ENCODE measurements at regions not wholly inside any gene's neighbourhood (a gene's known extent, or its start where the extent isn't known, plus 50 kb on each side); places are given as distances from the start of the nearest gene placed in this dataset.

GRCh38 chr14:29321646-29322045, 555.1 kb downstream of the FOXG1 start:
- no peak for TF ChIP-seq RNF219 (CRISPR knock-in tag; IDR thresholded peaks at IDR 0.05)
- TF ChIP-seq EZH2 (IDR thresholded peaks at IDR 0.05; ENCODE audit: borderline replicate concordance, low read depth, low read length): no peak
- no peak for TF ChIP-seq CEBPZ (IDR thresholded peaks at IDR 0.05; ENCODE audit: borderline replicate concordance, low read depth, low read length)
- no peak for TF ChIP-seq ARNT (IDR thresholded peaks at IDR 0.05)
- no peak for TF ChIP-seq SMC3 (conservative IDR thresholded peaks at IDR 0.05; ENCODE audit: insufficient read depth, low read depth, low read length)
- TF ChIP-seq CTCF (IDR thresholded peaks at IDR 0.05 in 2 of 3, conservative IDR thresholded peaks at IDR 0.05 in 1 of 3; ENCODE audit: insufficient read depth in 2 of 3, low read depth in 1 of 3, low read length in 3 of 3): no peak
- TF ChIP-seq SAP30 (IDR thresholded peaks at IDR 0.05; ENCODE audit: borderline replicate concordance, insufficient read depth, low read depth, low read length, poor library complexity, severe bottlenecking): no peak
- no peak for TF ChIP-seq GABPA (tag; conservative IDR thresholded peaks at IDR 0.05; ENCODE audit: low read depth)
- TF ChIP-seq ZNF41 (CRISPR knock-in tag; conservative IDR thresholded peaks at IDR 0.05): no peak
- TF ChIP-seq SAFB2 (IDR thresholded peaks at IDR 0.05; ENCODE audit: borderline replicate concordance, low read depth, low read length, severe bottlenecking): no peak
- no peak for TF ChIP-seq ZBTB40 (IDR thresholded peaks at IDR 0.05)
- TF ChIP-seq ZBTB40 (CRISPR knock-in tag; IDR thresholded peaks at IDR 0.05): no peak
- TF ChIP-seq TAF1 (IDR thresholded peaks at IDR 0.05; ENCODE audit: control insufficient read depth, extremely low read depth, insufficient read depth, low read length, severe bottlenecking): no peak
- no peak for TF ChIP-seq ETV6 (IDR thresholded peaks at IDR 0.05; ENCODE audit: borderline replicate concordance in 1 of 2, low read depth in 2 of 2, low read length in 1 of 2)
- TF ChIP-seq ETV6 (CRISPR knock-in tag; IDR thresholded peaks at IDR 0.05; ENCODE audit: borderline replicate concordance): no peak
